ENCODE measurements at regions not wholly inside any gene's neighbourhood (a gene's known extent, or its start where the extent isn't known, plus 50 kb on each side); places are given as distances from the start of the nearest gene placed in this dataset.

GRCh38 chr21:39124681-39125251, 58.5 kb downstream of the PSMG1 start:
- DNase-seq = peak; percentile 48

- DNase-seq = no peak
Observed at GRCh38 chr21:39123375-39123774, 59.9 kb downstream of the PSMG1 start.

- DNase-seq = no peak
Observed at GRCh38 chr21:39121600-39122355, 61.5 kb downstream of the PSMG1 start.

- no peak for DNase-seq
Observed at GRCh38 chr21:39120876-39121599, 62.2 kb downstream of the PSMG1 start.

GRCh38 chr21:39119891-39120290, 63.4 kb downstream of the PSMG1 start:
- no peak for DNase-seq

- no peak for DNase-seq
Observed at GRCh38 chr21:39118604-39119215, 64.5 kb downstream of the PSMG1 start.

- no peak for DNase-seq
Observed at GRCh38 chr21:39118061-39118460, 65.2 kb downstream of the PSMG1 start.

GRCh38 chr21:39117440-39117970, 65.7 kb downstream of the PSMG1 start:
- DNase-seq = no peak

GRCh38 chr21:39116761-39117439, 66.4 kb downstream of the PSMG1 start:
- no peak for DNase-seq

GRCh38 chr21:39115576-39116235, 67.5 kb downstream of the PSMG1 start:
- no peak for DNase-seq

GRCh38 chr21:39114871-39115575, 68.2 kb downstream of the PSMG1 start:
- DNase-seq = no peak

GRCh38 chr21:39111931-39112550, 71.2 kb downstream of the PSMG1 start:
- DNase-seq = peak; percentile 60

GRCh38 chr21:39110431-39110830, 72.8 kb downstream of the PSMG1 start:
- DNase-seq = no peak

- no peak for DNase-seq
Observed at GRCh38 chr21:39109596-39110210, 73.5 kb downstream of the PSMG1 start.

- DNase-seq = no peak
Observed at GRCh38 chr21:39109163-39109530, 74.1 kb downstream of the PSMG1 start.

GRCh38 chr21:39108291-39109162, 74.7 kb downstream of the PSMG1 start:
- DNase-seq = no peak

GRCh38 chr21:39107739-39108138, 75.5 kb downstream of the PSMG1 start:
- no peak for DNase-seq

- no peak for DNase-seq
Observed at GRCh38 chr21:39106881-39107462, 76.3 kb downstream of the PSMG1 start.

- no peak for DNase-seq
Observed at GRCh38 chr21:39105836-39106235, 77.4 kb downstream of the PSMG1 start.

All from hindlimb muscle (tissue), 1 donor.